ENCODE measurements at regions not wholly inside any gene's neighbourhood (a gene's known extent, or its start where the extent isn't known, plus 50 kb on each side); places are given as distances from the start of the nearest gene placed in this dataset.

- Histone ChIP-seq H3K4me3 (ENCODE audit: low read depth, low read length, poor library complexity, severe bottlenecking) (no peak overlapping the region), H3K36me3 (ENCODE audit: insufficient read depth, low read length, poor library complexity, severe bottlenecking) (no peaks in the 10 kb centered on the region), H3K9me3 (ENCODE audit: low read depth, low read length, poor library complexity, severe bottlenecking) (no peaks in the 10 kb centered on the region), H3K4me1 (ENCODE audit: insufficient read depth, low read length, poor library complexity, severe bottlenecking) (no peaks in the 10 kb centered on the region), H3K27ac (ENCODE audit: low read depth, low read length, poor library complexity, severe bottlenecking) (no peak overlapping the region), H3K27me3 (replicated peaks; ENCODE audit: insufficient read depth, low read depth, low read length, poor library complexity) (no peaks in the 10 kb centered on the region)
- DNase-seq (ENCODE audit: low spot score): no peak
- CTCF ChIA-PET: no interaction called here
- intact Hi-C loops (cut with micrococcal nuclease; ENCODE audit: unreplicated experiment): no loop called here
- no TSS peak for BruUV-seq (replicated peaks)
- TF ChIP-seq EZH2 (IDR thresholded peaks at IDR 0.05; ENCODE audit: borderline replicate concordance, low read depth, low read length, poor library complexity, severe bottlenecking) (no peak), CTCF (conservative IDR thresholded peaks at IDR 0.05; ENCODE audit: low read depth, low read length) (no peak)
- POLR2A ChIA-PET (ENCODE audit: low non-redundant PET): no interaction called here
These were observed 524.1 kb downstream of the LRFN5 start for GRCh38 chr14:42130815-42131214.

- no TSS peak for BruUV-seq (replicated peaks)
These were observed 516.9 kb downstream of the LRFN5 start for GRCh38 chr14:42123526-42123925.

GRCh38 chr14:42113358-42114069, 506.8 kb downstream of the LRFN5 start:
- no peak overlapping the region for H3K4me3 ChIP-seq (ENCODE audit: low read depth, low read length, poor library complexity, severe bottlenecking)
- ChIA-PET CTCF (no interaction called here), POLR2A (ENCODE audit: low non-redundant PET) (no interaction called here)
- TF ChIP-seq EZH2 (IDR thresholded peaks at IDR 0.05; ENCODE audit: borderline replicate concordance, low read depth, low read length, poor library complexity, severe bottlenecking) (no peak), CTCF (conservative IDR thresholded peaks at IDR 0.05; ENCODE audit: low read depth, low read length) (no peak)
- BruUV-seq (replicated peaks): no TSS peak
- no peaks in the 10 kb centered on the region for H3K9me3 ChIP-seq (ENCODE audit: low read depth, low read length, poor library complexity, severe bottlenecking)
- no peaks in the 10 kb centered on the region for H3K4me1 ChIP-seq (ENCODE audit: insufficient read depth, low read length, poor library complexity, severe bottlenecking)
- no peaks in the 10 kb centered on the region for H3K36me3 ChIP-seq (ENCODE audit: insufficient read depth, low read length, poor library complexity, severe bottlenecking)
- no peak for DNase-seq (ENCODE audit: low spot score)
- H3K27me3 ChIP-seq (replicated peaks; ENCODE audit: insufficient read depth, low read depth, low read length, poor library complexity): no peaks in the 10 kb centered on the region
- no peak overlapping the region for H3K27ac ChIP-seq (ENCODE audit: low read depth, low read length, poor library complexity, severe bottlenecking)
- intact Hi-C loops (cut with micrococcal nuclease; ENCODE audit: unreplicated experiment): loop anchor here (10.0 kb wide), 2 partner anchors 1681 to 1781 kb away; no protein-coding TSS in a partner anchor

More at GRCh38 chr14:42123526-42123925, 516.9 kb downstream of the LRFN5 start:
- no peak for DNase-seq (ENCODE audit: low spot score)
- Histone ChIP-seq H3K36me3 (ENCODE audit: insufficient read depth, low read length, poor library complexity, severe bottlenecking) (no peaks in the 10 kb centered on the region), H3K4me3 (ENCODE audit: low read depth, low read length, poor library complexity, severe bottlenecking) (no peak overlapping the region), H3K9me3 (ENCODE audit: low read depth, low read length, poor library complexity, severe bottlenecking) (no peaks in the 10 kb centered on the region), H3K27me3 (replicated peaks; ENCODE audit: insufficient read depth, low read depth, low read length, poor library complexity) (no peaks in the 10 kb centered on the region), H3K4me1 (ENCODE audit: insufficient read depth, low read length, poor library complexity, severe bottlenecking) (peaks cover 5% of the 10 kb centered on the region), H3K27ac (ENCODE audit: low read depth, low read length, poor library complexity, severe bottlenecking) (no peak overlapping the region)
- ChIA-PET POLR2A (ENCODE audit: low non-redundant PET) (no interaction called here), CTCF (no interaction called here)
- intact Hi-C loops (cut with micrococcal nuclease; ENCODE audit: unreplicated experiment): no loop called here
- TF ChIP-seq CTCF (conservative IDR thresholded peaks at IDR 0.05; ENCODE audit: low read depth, low read length): no peak
- no peak for TF ChIP-seq EZH2 (IDR thresholded peaks at IDR 0.05; ENCODE audit: borderline replicate concordance, low read depth, low read length, poor library complexity, severe bottlenecking)
